ENCODE measurements at regions not wholly inside any gene's neighbourhood (a gene's known extent, or its start where the extent isn't known, plus 50 kb on each side); places are given as distances from the start of the nearest gene placed in this dataset.

DNA sequence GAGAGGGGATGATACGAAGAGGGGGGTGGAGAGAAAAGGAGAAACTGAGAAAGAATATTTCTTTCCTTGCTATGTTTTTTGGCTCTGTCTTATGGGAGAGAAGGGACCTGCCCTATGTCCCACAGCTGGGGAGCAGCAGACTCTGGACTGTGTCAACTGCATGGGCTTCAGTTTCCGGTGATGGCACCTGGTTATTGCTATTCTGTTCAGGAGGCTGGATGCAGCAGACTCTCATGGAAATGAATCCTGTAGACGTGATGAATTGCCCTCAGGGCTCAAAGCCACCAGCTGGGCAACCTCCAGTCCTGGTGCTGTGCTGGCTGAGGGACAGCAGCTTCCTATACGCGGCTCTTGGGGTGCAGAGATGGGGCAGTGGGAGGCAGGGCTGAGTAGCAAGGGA is 121.2 kb downstream of the HAPSTR1 start:
- Histone ChIP-seq H3K4me1 (no peaks in the 10 kb centered on the region), H3K9me3 (no peaks in the 10 kb centered on the region), H3K27ac (no peak overlapping the region), H3K4me3 (no peak overlapping the region), H3K36me3 (no peaks in the 10 kb centered on the region), H3K27me3 (no peaks in the 10 kb centered on the region)
- ATAC-seq, result no peak
- intact Hi-C loops (cut with DNase I), result no loop called here
- no peak for DNase-seq
- TF ChIP-seq, protein P1, sequence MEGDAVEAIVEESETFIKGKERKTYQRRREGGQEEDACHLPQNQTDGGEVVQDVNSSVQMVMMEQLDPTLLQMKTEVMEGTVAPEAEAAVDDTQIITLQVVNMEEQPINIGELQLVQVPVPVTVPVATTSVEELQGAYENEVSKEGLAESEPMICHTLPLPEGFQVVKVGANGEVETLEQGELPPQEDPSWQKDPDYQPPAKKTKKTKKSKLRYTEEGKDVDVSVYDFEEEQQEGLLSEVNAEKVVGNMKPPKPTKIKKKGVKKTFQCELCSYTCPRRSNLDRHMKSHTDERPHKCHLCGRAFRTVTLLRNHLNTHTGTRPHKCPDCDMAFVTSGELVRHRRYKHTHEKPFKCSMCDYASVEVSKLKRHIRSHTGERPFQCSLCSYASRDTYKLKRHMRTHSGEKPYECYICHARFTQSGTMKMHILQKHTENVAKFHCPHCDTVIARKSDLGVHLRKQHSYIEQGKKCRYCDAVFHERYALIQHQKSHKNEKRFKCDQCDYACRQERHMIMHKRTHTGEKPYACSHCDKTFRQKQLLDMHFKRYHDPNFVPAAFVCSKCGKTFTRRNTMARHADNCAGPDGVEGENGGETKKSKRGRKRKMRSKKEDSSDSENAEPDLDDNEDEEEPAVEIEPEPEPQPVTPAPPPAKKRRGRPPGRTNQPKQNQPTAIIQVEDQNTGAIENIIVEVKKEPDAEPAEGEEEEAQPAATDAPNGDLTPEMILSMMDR (IDR thresholded peaks at IDR 0.05), result no peak

DNA sequence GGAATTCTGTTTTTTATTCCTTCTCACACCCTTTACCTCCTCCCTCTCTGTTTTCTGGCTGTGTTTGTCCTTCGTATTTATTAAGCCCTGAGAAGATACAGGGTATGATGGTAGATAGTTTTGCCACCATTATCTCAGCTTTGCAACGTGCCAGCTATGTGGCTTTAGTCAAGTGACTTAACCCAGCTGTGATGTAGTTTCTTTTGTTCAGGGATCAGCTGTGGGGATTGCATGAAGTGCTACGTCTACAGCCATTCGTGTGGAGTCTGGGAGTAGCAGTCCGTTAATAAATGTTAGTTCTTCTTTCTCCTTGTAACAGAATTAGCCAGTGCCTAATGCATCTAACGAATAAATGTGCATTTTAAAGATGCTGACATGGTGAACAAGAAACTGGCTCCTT is 128.4 kb downstream of the HAPSTR1 start:
- no peaks in the 10 kb centered on the region for H3K36me3 ChIP-seq
- no peak overlapping the region for H3K4me3 ChIP-seq
- DNase-seq (no peak), ATAC-seq (no peak)
- TF ChIP-seq, protein P1 (IDR thresholded peaks at IDR 0.05), result no peak
- H3K4me1 ChIP-seq, result no peaks in the 10 kb centered on the region
- H3K9me3 ChIP-seq, result no peaks in the 10 kb centered on the region
- intact Hi-C loops (cut with DNase I), result no loop called here
- no peak overlapping the region for H3K27ac ChIP-seq
- no peaks in the 10 kb centered on the region for H3K27me3 ChIP-seq

DNA sequence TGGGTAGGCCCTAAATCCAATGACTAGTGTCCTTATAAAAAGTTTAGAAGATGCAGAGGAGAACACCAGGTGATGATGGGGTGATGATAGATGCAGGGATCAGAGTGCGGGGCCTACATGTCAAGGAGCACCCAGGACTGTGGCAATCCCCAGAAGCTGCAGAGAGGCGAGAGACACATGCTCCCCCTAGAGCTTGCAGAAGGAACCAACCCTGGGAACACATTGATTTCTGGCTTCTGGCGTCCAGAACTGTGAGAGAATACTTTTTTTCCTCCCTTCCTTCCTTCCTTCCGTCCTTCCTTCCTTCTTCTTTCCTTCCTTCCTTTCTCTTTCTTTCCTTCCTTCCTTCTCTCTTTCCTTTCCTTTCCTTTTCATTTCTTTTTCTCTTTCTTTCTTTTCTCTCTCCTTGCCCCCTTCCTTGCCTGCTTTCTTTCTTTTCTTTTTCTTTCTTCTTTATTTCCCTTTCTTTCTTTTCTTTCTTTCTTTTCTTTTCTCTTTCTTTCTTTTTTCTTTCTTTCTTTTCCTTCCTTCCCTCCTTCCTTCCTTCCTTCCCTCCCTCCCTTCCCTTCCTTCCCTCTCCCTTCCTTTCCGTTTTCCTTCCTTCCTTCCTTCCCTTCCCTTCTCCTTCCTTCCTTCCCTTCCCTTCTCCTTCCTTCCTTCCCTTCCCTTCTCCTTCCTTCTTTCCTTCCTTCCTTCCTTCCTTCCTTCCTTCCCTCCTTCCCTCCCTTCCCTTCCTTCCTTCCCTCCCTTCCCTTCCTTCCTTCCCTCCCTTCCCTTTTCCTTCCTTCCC is 134.3 kb downstream of the HAPSTR1 start:
- H3K9me3 ChIP-seq, result no peaks in the 10 kb centered on the region
- no peak for DNase-seq
- TF ChIP-seq, protein P1 (IDR thresholded peaks at IDR 0.05), result peak; percentile 20
- H3K27ac ChIP-seq, result no peak overlapping the region
- H3K27me3 ChIP-seq, result peaks cover 5% of the 10 kb centered on the region
- intact Hi-C loops (cut with DNase I), result no loop called here
- no peaks in the 10 kb centered on the region for H3K4me1 ChIP-seq
- no peak overlapping the region for H3K4me3 ChIP-seq
- no peaks in the 10 kb centered on the region for H3K36me3 ChIP-seq
- ATAC-seq, result peak; percentile 52

GRCh38 chr16:9226924-9227323 is 135.5 kb downstream of the HAPSTR1 start:
- Histone ChIP-seq H3K27me3 (peaks cover 5% of the 10 kb centered on the region), H3K27ac (no peak overlapping the region), H3K36me3 (no peaks in the 10 kb centered on the region), H3K9me3 (no peaks in the 10 kb centered on the region), H3K4me3 (no peak overlapping the region), H3K4me1 (no peaks in the 10 kb centered on the region)
- intact Hi-C loops (cut with DNase I), result no loop called here
- no peak for DNase-seq
- TF ChIP-seq, protein P1 (IDR thresholded peaks at IDR 0.05), result no peak
- ATAC-seq, result no peak

GRCh38 chr16:9231039-9231438 is 139.6 kb downstream of the HAPSTR1 start:
- Histone ChIP-seq H3K27me3 (peaks cover 5% of the 10 kb centered on the region), H3K4me3 (no peak overlapping the region), H3K9me3 (no peaks in the 10 kb centered on the region), H3K27ac (no peak overlapping the region), H3K36me3 (no peaks in the 10 kb centered on the region), H3K4me1 (no peaks in the 10 kb centered on the region)
- TF ChIP-seq, protein P1 (IDR thresholded peaks at IDR 0.05), result no peak
- ATAC-seq, result no peak
- no peak for DNase-seq
- intact Hi-C loops (cut with DNase I), result no loop called here
